ENCODE measurements at regions not wholly inside any gene's neighbourhood (a gene's known extent, or its start where the extent isn't known, plus 50 kb on each side); places are given as distances from the start of the nearest gene placed in this dataset.

- DNase-seq: no peak
Observed at GRCh38 chr2:611519-611918, 65.7 kb downstream of the TMEM18 start.

- DNase-seq: no peak
Observed at GRCh38 chr2:610491-610890, 66.7 kb downstream of the TMEM18 start.

GRCh38 chr2:609881-610280 is 67.3 kb downstream of the TMEM18 start:
- DNase-seq: no peak

GRCh38 chr2:609449-609848 is 67.8 kb downstream of the TMEM18 start:
- no peak for DNase-seq

GRCh38 chr2:608711-609110 is 68.5 kb downstream of the TMEM18 start:
- no peak for DNase-seq

GRCh38 chr2:608297-608696 is 68.9 kb downstream of the TMEM18 start:
- DNase-seq: no peak

- DNase-seq: no peak
Observed at GRCh38 chr2:607709-608108, 69.5 kb downstream of the TMEM18 start.

- DNase-seq: no peak
Observed at GRCh38 chr2:607172-607571, 70.0 kb downstream of the TMEM18 start.

- no peak for DNase-seq
Observed at GRCh38 chr2:605674-606608, 71.3 kb downstream of the TMEM18 start.

- DNase-seq: no peak
Observed at GRCh38 chr2:604854-605524, 72.2 kb downstream of the TMEM18 start.

- DNase-seq: no peak
Observed at GRCh38 chr2:604385-604784, 72.8 kb downstream of the TMEM18 start.

GRCh38 chr2:603869-604268 is 73.3 kb downstream of the TMEM18 start:
- DNase-seq: no peak

GRCh38 chr2:603427-603826 is 73.8 kb downstream of the TMEM18 start:
- DNase-seq: no peak

- DNase-seq: no peak
Observed at GRCh38 chr2:602571-603359, 74.4 kb downstream of the TMEM18 start.

- DNase-seq: no peak
Observed at GRCh38 chr2:601806-602455, 75.3 kb downstream of the TMEM18 start.

GRCh38 chr2:601387-601698 is 75.9 kb downstream of the TMEM18 start:
- DNase-seq: no peak

GRCh38 chr2:600542-601386 is 76.4 kb downstream of the TMEM18 start:
- DNase-seq: no peak

GRCh38 chr2:599601-600000 is 77.6 kb downstream of the TMEM18 start:
- no peak for DNase-seq

- no peak for DNase-seq
Observed at GRCh38 chr2:598058-598802, 79.0 kb downstream of the TMEM18 start.

- DNase-seq: no peak
Observed at GRCh38 chr2:595831-596592, 81.2 kb downstream of the TMEM18 start.
